ENCODE measurements at regions not wholly inside any gene's neighbourhood (a gene's known extent, or its start where the extent isn't known, plus 50 kb on each side); places are given as distances from the start of the nearest gene placed in this dataset.

DNA sequence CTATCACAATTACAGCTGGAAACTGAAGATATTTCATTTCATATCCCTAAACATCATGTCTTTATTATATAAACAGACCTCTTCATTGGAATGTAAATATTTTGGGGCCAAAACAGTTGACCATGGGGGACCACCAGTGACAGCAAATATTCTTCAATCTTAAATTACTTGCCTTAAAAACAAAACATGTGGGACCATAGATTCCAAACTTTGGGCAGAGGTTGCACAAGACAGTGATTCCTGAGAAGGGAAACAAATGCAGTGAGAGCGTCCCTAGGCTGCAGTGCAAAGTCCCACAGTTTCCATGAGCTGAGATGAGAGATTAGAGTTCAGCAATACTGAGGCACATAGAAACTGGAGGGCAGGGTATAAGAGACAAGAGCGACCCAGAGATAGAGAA is 818.9 kb downstream of the CBLN2 start:
- intact Hi-C loops (cut with DNase I), result no loop called here
- Histone ChIP-seq H3K27me3 (ENCODE audit: control insufficient read depth, insufficient read depth, low read length) (no peaks in the 10 kb centered on the region), H3K4me3 (ENCODE audit: low read length in 3 of 3) (no peak overlapping the region), H3K27ac (ENCODE audit: low read depth in 2 of 2, low read length in 2 of 2) (no peak overlapping the region), H3K36me3 (ENCODE audit: control insufficient read depth in 2 of 3, insufficient read depth in 3 of 3, low read length in 3 of 3) (no peaks in the 10 kb centered on the region), H3K4me1 (ENCODE audit: control insufficient read depth in 2 of 3, insufficient read depth in 2 of 3, low read depth in 1 of 3, low read length in 3 of 3) (no peaks in the 10 kb centered on the region), H3K9ac (ENCODE audit: low read length in 3 of 3) (no peak overlapping the region), H3K9me3 (ENCODE audit: control insufficient read depth in 2 of 3, insufficient read depth in 1 of 3, low read length in 3 of 3) (no peaks in the 10 kb centered on the region)
- FAIRE-seq (no peak), DNase-seq (no peak)
- TF ChIP-seq, protein P1, sequence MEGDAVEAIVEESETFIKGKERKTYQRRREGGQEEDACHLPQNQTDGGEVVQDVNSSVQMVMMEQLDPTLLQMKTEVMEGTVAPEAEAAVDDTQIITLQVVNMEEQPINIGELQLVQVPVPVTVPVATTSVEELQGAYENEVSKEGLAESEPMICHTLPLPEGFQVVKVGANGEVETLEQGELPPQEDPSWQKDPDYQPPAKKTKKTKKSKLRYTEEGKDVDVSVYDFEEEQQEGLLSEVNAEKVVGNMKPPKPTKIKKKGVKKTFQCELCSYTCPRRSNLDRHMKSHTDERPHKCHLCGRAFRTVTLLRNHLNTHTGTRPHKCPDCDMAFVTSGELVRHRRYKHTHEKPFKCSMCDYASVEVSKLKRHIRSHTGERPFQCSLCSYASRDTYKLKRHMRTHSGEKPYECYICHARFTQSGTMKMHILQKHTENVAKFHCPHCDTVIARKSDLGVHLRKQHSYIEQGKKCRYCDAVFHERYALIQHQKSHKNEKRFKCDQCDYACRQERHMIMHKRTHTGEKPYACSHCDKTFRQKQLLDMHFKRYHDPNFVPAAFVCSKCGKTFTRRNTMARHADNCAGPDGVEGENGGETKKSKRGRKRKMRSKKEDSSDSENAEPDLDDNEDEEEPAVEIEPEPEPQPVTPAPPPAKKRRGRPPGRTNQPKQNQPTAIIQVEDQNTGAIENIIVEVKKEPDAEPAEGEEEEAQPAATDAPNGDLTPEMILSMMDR (IDR thresholded peaks at IDR 0.05; ENCODE audit: borderline replicate concordance, extremely low read depth, insufficient read depth), result no peak

DNA sequence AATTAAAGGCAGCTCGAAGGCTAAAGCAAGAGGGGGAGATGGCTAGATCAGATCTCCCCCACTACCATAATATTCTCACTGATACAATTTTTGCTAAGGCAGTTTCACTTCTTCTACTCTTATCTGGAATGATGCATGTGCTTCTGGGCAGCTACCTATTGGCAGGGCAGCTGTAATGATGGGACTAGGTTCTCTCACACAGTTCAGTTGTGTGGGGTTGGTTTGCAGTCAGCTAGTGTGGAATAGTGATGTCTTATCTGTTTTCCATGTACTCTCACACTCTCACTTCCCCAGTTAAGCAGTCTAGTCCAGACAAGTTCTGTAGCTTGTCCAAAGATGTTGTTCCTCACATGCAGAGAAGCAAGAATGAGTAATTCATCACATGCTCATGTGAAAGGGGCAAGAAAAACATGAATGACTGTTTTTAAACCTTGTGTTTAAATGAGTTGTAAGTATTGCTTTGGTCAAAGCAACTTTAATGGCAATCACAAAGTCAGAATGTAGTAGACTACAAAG is 836.1 kb downstream of the CBLN2 start:
- FAIRE-seq, result no peak
- Histone ChIP-seq H3K4me3 (ENCODE audit: low read length in 3 of 3) (no peak overlapping the region), H3K9me3 (ENCODE audit: control insufficient read depth in 2 of 3, insufficient read depth in 1 of 3, low read length in 3 of 3) (no peaks in the 10 kb centered on the region), H3K4me1 (ENCODE audit: control insufficient read depth in 2 of 3, insufficient read depth in 2 of 3, low read depth in 1 of 3, low read length in 3 of 3) (no peaks in the 10 kb centered on the region), H3K27me3 (ENCODE audit: control insufficient read depth, insufficient read depth, low read length) (no peaks in the 10 kb centered on the region), H3K27ac (ENCODE audit: low read depth in 2 of 2, low read length in 2 of 2) (no peak overlapping the region), H3K36me3 (ENCODE audit: control insufficient read depth in 2 of 3, insufficient read depth in 3 of 3, low read length in 3 of 3) (no peaks in the 10 kb centered on the region), H3K9ac (ENCODE audit: low read length in 3 of 3) (no peak overlapping the region)
- TF ChIP-seq, protein P1 (IDR thresholded peaks at IDR 0.05; ENCODE audit: borderline replicate concordance, extremely low read depth, insufficient read depth), result no peak
- intact Hi-C loops (cut with DNase I), result no loop called here
- no peak for DNase-seq

DNA sequence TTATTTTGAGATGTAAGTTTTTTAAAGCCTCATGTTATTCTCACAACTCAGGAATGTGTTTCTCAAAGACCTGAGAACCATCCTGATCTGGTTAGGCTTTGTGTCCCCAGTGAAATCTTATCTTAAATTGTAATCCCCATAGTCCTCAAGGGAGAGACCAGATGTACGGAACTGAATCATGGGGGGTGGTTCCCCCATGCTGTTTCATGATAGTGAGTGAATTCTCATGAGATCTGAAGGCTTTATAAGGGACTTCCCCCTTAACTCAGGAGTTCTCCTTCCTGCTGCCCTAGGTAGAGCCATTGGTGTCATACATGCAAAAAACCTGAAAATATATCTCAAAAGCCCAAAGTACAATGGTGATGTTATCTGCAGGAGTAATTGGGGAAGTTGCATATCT is 836.7 kb downstream of the CBLN2 start:
- no peak for FAIRE-seq

More for the DNA sequence above, 836.7 kb downstream of the CBLN2 start:
- Histone ChIP-seq H3K9ac (ENCODE audit: low read length in 3 of 3) (no peak overlapping the region), H3K9me3 (ENCODE audit: control insufficient read depth in 2 of 3, insufficient read depth in 1 of 3, low read length in 3 of 3) (no peaks in the 10 kb centered on the region), H3K27me3 (ENCODE audit: control insufficient read depth, insufficient read depth, low read length) (no peaks in the 10 kb centered on the region), H3K4me3 (ENCODE audit: low read length in 3 of 3) (no peak overlapping the region), H3K4me1 (ENCODE audit: control insufficient read depth in 2 of 3, insufficient read depth in 2 of 3, low read depth in 1 of 3, low read length in 3 of 3) (no peaks in the 10 kb centered on the region), H3K36me3 (ENCODE audit: control insufficient read depth in 2 of 3, insufficient read depth in 3 of 3, low read length in 3 of 3) (no peaks in the 10 kb centered on the region), H3K27ac (ENCODE audit: low read depth in 2 of 2, low read length in 2 of 2) (no peak overlapping the region)
- intact Hi-C loops (cut with DNase I), result no loop called here
- TF ChIP-seq, protein P1 (IDR thresholded peaks at IDR 0.05; ENCODE audit: borderline replicate concordance, extremely low read depth, insufficient read depth), result no peak
- DNase-seq, result no peak
